Renal cortical epithelial cell (primary cell): ENCODE measurements at regions not wholly inside any gene's neighbourhood (a gene's known extent, or its start where the extent isn't known, plus 50 kb on each side); places are given as distances from the start of the nearest gene placed in this dataset.
"Not testable (repeated sequence)": the region's sequence is repeated elsewhere in the genome, so short reads cannot be mapped to it uniquely, and the experiment has no call there.

Experiments
- DNase-seq: peaks from one replicate; pipeline ENCODE4 v3.0.0-alpha.2; 2011; ENCODE audit warnings: low read depth

DNA sequence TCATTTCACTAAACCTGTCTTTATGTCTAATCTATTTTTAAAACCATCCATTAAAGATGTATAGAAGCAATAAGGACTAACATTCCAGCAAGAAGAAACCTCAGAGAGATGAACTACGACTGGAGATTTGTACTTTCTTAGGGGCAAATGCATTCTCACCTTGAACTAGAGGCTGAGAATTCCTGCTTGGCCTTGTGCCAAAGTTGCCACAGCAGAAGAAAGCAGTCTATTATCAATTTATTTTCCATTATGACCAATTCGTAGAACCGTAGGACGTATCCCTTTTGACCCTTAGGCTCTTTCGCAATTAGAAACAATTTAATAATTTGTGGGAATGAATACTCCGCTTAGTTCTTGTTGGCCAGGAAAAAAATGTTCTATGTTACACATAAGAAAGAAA is 1647.4 kb upstream of the CDH9 start:
- no peak for DNase-seq

DNA sequence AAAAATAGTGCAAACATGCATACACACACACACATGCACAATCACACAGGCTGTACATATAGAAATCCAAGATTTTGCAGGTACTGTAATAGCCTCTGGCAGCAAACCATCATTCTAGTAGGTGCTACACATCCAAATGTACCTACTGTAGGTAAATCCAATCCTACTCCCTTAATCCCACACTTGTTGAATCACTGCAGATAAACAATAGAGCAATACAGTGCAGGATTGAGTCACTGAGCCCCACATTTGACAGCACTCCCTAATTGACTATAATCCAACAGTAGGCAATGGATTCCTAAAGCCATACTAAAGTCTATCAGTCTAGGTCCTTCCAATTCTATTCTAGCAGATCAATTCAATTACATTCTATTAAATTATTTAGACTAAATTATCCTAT is 1640.5 kb upstream of the CDH9 start:
- DNase-seq: no peak

DNA sequence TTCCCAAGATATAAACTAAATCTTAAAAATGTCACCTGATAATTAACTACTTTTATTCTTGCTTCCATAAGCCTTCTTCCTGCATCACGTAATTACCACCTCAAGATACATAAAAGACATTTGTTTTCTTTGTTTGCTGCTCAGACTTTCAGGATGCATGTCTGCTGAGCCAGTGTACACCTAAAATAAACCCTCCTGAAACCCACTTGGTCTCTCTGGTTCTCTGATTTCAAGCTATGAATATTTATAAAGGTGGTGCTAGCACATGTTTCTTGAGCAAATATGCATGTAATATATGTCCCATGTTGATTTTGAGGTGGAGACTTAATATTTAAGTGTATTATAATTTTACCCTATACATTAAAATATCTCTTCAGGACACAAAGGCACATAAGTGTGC is 1627.7 kb upstream of the CDH9 start:
- DNase-seq: no peak

DNA sequence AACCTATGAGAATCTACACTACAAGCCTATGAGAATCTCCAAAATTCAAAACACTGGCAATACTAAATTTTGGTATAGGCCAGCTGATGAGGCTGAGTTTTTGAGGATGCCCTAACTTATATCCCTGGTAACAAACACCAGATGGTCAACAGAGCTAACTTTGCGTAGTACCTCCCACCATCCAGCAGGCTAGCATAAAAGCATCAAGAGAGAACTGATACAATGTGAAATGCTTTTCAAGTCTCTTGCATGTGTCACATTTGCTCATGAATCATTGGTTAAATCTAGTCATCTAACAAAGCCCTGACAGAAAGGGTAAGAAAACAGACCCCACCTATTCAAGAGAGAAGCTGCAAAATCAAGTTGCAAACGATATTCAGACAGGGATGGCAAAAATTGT is 1609.7 kb upstream of the CDH9 start:
- DNase-seq: no peak

DNA sequence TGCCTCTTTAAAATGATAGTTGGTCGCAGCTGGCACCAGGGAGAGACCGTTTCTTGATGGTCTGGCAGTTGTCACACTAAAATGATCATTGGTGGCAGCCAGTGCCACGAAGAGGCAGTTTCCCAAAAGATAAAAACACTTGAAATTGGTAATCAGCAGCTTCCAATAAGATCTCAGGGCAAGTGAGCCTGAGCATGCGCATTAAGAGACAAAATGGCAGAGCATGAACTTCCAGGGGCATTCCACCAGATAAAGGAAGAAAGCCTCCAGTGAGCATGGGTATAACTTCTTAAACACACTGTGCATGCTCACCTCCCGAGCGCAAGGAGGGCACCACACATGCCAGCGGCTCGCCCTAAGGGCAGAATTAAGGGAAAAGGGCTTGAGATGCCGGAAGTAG is 1594.2 kb upstream of the CDH9 start:
- no peak for DNase-seq

DNA sequence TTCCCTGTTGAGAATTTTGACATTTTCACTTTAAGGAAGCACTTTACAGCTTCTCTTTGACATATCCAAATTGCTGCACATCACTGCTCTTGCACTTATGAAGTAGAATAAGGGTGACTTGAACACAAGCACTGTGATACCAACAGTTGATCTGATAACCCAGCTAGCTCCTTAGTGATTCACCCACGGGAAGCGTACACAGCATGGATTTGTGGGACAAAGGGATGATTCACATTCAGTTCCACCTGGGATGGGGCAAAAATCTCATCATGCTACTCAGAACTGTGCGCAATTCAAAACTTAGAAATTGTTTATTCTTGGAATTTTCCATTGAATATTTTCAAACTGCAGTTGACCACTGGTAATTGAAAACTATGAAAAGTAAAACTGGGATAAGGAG is 1565.5 kb upstream of the CDH9 start:
- no peak for DNase-seq

DNA sequence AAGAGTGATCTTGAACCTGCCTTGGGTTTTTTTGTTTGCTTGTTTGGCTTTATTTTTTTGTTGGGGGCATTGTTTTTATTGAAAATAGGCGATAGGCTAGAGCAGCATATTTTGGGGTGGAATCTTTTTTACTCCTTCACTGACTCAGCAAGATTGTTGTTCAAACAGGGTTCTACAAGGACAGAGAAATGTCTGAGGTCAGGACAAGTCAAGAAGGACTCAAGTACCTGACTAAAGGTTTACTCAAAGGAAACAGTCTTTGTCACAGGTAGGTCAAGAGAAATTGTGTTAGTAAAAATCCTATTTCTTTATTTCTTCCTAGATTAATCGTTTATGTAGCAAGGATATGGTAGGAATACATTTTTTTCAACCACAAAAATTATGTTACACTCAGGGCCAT is 1564.0 kb upstream of the CDH9 start:
- DNase-seq: no peak

DNA sequence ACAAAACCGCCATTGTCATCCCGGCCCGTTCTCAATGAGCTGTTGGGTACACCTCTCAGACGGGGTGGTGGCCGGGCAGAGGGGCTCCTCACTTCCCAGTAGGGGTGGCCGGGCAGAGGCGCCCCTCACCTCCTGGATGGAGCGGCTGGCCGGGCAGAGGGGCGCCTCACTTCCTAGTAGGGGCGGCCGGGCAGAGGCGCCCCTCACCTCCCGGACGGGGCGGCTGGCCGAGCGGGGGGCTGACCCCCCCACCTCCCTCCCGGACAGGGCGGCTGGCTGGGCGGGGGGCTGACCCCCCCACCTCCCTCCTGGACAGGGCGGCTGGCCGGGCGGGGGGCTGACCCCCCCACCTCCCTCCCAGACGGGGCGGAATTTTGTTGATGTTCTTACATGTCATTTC is 1558.3 kb upstream of the CDH9 start:
- not testable (repeated sequence) for DNase-seq

DNA sequence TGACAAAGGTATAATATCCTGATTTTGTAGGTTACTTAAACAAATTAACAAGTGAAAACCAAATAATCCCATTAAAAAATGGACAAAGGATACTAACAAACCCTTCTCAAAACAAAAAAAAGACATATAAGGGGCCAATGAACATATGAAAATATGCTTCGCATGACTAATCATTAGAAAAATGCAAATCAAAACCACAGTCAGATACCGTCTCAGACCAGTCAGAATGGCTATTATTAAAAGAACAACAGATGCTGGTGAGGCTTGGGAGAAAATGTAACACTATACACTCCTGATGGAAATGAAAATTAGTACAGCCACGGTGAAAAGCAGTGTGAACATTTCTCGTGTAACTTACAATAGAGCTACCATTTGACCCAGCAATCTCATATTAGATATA is 1542.2 kb upstream of the CDH9 start:
- no peak for DNase-seq

DNA sequence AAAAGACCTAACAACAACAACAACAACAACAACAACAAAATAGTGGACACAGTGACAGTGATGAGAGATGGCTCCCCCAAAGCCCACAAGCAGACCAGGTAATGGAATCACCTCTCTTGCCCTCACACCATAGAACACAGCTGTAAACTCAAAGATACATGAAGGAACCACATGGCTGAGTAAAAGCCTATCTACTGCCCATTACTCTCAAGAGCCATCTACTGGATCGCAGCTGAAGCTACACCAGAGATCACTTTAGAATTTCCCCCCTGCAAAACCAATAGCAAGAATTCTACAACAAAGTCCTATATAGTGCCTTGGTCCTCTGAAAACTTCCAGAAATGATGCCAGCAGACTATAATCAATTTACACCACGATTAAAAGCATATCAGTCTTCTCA is 1537.6 kb upstream of the CDH9 start:
- DNase-seq: peak; percentile 6

DNA sequence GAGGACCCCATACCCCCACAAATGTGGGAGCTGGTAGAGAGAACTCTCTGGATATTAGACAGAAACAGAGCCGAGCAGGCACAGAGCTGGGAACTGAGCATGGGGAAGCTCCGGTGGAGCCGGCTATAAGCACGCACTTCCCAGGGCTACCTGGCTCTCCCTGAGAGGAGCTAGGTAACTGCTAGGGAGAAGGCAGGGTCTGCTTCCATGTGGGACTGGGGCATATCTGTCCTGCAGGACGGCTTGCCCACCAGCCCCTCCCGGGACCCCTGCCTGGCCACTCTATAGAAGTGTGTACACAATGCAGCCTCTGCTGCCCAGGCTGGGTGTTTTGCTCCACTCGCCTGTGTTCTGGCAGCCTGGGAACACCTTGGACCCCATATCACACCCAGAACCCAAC is 1537.0 kb upstream of the CDH9 start:
- no peak for DNase-seq

DNA sequence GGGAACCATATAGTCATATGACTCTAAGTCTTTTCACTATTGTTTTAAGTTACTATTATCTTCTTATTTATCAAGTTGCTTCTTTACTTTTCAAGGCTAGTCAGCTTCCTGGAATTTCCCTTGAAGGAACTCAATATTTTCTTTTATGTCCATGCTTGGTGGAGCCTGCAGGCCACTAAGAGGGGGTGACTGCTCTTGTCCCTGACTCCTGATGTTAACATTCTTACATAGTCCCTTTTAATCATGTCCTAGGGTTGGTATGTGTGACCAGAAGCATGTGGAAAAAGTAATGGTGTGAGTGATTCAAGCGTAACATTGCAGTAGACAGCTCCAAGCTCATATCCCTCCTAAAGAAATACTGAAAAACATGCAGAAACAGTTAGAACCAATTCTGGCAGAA is 1536.2 kb upstream of the CDH9 start:
- DNase-seq: peak; percentile 52

DNA sequence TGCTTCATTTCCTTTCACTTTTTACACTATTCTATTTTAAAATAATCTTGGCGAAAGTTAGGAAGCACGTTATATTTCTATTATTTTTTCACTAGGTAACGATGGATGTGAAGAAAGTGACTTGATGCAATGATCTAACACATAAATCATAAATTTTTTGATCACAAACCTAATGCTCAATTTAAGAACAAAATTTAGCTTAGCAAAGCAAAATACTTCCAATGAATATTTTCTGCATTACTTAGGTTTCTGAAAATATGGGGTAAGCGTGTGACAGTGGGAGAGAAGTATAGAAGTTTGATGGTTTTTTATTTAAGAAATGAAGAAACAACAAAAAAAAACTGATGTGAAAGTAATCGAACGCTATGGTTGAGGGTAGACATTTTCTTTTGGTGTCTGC is 1528.7 kb upstream of the CDH9 start:
- no peak for DNase-seq

DNA sequence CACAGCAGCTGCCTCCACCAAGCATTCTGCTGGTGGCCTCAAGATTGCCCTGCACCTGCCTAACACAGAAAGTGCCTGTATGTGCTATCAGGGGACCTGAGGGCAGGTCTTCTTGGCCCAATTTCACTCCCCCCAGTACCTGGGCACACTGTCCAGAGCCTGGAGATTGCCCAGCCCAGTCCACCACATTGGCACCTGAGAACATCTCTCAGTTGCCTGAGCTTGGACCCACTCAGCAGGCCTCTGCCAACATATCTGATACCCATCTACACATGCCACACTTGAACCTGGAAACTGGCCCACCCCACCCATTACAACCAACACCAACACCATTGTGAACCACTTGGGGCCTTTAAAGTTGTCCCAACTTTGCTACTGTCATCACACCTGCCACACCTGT is 1523.1 kb upstream of the CDH9 start:
- DNase-seq: no peak

DNA sequence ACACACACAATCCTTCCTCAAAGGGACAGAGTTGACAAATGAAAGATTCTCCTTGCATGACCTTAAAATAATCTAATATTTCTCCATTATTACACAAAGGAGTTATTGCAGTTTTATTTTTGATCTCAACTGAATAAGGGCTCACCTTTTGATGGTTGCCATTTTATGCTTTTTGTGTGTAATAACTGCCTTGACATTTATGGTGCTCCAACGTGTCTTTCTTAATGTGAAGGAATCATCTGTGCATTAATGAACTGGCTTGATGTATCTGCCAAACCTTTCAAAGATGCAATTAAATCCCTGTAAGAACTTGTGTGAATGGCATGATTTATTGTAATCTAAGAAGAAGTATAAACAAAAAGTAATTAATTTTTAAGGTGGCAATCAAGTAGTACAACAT is 1519.8 kb upstream of the CDH9 start:
- no peak for DNase-seq

DNA sequence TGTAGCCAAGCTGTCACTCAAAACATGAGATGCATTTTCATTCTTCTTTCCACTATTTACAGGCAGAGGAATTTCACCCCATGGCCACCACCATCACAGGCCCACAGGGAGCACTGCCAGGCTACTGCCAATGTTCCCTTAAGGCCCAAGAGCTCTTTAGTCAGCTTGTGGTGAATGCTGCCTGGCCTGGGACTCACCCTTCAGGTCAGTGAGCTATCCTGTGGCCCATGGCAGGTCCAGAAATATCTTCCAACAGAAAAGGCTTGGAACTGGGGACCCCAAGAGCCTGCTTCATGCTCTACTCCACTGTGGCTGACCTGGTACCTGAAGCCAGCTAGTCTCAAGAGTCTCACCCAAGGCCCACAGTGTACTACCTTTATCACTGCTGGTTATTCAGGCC is 1518.7 kb upstream of the CDH9 start:
- no peak for DNase-seq

DNA sequence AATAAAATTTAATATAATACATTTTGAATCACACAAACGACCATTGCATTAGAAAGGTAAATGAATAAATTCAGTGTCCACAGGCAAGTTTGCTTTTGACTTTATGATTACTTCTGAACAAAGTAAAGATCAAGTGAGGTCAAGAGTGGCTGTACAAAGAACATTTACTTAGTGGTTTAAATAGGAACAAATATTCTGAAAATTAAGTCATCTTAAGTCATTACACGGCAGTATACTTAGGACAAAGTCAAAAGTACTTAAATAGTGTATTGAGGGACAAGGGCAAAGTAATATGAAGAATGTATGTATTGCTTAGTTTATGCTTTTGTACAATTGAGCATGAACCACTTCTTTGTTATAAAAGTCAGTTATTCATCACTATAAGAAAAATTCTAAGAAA is 1511.2 kb upstream of the CDH9 start:
- no peak for DNase-seq

DNA sequence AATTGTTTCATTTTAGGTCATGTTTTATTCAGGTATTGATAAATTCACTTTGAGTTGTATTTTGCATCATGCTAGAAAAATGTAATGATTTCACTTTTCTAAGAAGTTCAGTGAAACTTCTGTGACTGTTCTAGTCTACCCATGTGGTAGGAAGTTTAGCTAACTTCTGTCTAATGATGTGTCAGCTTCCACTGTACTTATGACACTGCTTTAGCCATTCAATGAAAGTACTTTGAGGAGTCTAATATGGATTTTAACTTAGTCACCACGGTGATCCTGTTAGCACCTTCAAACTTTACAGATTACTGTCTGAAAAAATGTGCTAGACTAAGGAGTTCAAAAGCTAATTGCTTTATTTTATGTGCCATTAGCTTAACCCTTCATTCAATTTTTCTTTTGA is 1510.5 kb upstream of the CDH9 start:
- DNase-seq: no peak

DNA sequence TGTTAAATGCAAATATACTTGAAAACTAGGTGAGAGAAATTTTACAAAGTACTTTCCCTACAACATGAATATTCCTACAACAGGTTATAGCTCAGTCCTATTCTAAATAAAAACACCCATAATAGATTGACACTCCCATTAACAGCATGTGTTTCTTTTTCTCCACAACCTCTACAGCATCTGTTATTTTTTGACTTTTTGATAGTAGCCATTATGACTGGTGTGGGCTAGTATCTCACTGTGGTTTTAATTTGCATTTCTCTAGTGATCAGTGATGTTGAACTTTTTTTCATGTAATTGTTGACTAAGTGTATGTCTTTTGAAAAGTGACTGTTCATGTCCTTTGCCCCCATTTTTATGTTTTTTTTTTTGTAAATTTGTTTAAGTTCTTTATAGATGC is 1506.1 kb upstream of the CDH9 start:
- no peak for DNase-seq

DNA sequence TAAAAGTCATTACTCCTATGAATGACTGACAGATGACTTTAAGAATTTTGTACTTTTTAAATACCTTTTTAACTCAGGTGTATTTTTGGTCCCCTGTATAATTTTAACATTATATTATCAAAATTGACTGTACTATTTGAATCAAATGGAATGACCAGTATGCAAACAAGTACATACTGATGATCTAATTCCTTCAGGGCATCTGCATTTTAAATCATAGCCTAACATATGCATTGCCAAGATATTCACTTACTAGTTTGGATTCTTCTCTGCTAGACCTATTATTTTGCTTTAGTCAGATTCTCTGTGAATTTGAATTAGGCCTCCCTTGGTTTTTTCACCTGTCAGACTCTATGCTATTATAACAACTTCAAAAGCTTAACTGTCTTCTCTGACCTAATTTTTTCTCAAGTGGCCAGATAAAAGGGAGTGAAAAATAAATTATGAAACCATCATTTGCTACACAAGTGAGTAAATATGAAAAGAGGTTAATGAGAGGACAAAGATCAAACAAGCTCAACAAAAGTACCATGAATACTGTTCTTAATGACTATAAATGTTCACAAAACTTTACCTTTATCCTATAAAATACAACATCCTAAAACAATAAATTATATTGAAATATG is 1505.2 kb upstream of the CDH9 start:
- DNase-seq: no peak

DNA sequence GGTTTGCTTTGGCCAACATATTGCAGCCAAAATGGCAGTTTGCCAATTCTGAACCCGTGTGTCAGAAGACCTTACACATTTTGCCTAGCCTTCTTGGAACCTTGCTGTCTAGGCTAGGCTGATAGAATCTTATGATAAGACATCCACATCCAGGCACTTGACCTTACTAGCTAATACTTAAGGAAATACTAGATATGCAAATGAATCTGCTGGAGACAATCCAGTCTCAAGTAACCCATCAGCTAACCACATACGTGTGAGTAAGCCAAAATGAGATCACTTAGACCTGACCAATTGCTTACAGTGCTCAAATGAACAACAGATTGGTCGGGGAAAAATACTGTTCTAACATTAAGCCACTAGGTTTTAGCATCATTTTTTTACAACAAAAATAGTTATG is 1504.6 kb upstream of the CDH9 start:
- DNase-seq: peak; percentile 70

DNA sequence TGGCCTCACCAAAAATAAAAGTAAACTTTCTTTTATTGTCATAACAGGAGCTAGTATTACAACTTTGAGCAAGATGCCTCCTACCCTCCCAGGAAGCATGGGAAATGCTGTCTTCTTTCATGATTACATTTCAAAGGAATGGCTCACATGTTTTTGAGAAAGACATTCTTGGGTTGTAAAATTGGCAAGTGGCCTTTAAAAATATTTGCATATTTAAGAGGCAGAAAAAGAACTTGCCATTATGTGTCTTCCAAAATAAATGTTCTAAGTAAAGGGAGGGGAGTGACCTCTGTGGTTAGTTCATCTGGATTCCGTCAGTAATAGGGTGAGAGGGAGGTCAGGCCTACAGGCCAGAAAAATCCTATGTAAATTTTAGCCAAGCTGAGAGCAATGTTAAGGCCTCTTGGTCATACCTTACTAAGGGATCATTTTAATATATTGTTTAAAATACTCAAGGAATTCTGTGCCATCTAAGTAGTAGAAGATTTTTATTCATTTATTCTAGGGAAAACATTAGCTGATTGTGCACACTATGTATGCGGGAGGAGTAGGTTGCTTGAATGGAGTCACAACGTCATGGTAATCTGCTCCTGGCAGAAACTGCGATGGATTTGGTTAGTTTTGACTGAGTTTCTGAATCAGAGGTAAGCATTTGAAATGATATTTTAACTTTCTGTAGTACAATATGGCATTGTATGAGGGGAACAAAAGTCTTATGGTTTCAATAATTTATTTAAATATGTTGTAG is 1485.7 kb upstream of the CDH9 start:
- peak; percentile 96 for DNase-seq

DNA sequence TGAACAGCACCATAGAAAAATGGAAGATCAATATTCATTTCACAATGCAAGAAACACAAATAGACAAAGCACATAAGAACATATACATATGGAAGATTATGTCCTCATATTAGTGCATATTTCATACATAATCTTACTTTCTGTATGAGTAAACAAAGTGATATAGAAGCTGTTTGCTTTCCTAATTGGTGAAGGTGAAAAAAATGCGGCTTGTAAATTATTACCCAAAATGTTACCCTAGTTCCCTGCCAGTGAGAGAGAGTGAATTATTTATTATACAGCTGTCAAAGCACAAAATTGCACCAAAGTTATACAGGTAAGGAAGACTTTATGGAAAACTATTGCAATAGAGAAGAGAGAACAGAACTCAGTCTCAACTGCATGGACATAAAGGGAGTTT is 1485.0 kb upstream of the CDH9 start:
- no peak for DNase-seq

DNA sequence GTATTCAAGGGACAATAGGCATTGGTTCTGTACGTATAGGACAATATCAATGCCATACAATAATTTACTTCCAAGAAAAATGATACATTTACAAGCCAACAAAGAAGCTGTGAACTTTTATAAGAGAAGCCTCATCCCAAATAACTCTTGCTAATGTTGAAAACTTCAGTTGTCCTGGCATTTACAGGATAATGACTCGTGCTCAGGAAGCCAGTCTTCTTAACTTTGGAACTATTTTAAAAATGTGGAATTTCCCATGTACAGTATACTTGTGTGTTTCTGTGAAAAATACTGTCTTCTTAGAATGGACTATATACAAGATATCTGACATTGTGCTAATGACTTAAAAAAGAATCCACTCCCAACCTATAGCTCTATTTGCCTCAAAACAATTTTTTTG is 1479.3 kb upstream of the CDH9 start:
- peak; percentile 39 for DNase-seq
